ENCODE measurements at regions not wholly inside any gene's neighbourhood (a gene's known extent, or its start where the extent isn't known, plus 50 kb on each side); places are given as distances from the start of the nearest gene placed in this dataset.

- TF ChIP-seq, protein P1, sequence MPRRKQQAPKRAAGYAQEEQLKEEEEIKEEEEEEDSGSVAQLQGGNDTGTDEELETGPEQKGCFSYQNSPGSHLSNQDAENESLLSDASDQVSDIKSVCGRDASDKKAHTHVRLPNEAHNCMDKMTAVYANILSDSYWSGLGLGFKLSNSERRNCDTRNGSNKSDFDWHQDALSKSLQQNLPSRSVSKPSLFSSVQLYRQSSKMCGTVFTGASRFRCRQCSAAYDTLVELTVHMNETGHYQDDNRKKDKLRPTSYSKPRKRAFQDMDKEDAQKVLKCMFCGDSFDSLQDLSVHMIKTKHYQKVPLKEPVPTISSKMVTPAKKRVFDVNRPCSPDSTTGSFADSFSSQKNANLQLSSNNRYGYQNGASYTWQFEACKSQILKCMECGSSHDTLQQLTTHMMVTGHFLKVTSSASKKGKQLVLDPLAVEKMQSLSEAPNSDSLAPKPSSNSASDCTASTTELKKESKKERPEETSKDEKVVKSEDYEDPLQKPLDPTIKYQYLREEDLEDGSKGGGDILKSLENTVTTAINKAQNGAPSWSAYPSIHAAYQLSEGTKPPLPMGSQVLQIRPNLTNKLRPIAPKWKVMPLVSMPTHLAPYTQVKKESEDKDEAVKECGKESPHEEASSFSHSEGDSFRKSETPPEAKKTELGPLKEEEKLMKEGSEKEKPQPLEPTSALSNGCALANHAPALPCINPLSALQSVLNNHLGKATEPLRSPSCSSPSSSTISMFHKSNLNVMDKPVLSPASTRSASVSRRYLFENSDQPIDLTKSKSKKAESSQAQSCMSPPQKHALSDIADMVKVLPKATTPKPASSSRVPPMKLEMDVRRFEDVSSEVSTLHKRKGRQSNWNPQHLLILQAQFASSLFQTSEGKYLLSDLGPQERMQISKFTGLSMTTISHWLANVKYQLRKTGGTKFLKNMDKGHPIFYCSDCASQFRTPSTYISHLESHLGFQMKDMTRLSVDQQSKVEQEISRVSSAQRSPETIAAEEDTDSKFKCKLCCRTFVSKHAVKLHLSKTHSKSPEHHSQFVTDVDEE (CRISPR knock-in tag; IDR thresholded peaks at IDR 0.05): no peak
- TF ChIP-seq ZC3H10 (CRISPR knock-in tag; IDR thresholded peaks at IDR 0.05): no peak
- TF ChIP-seq ESRRG (CRISPR knock-in tag; IDR thresholded peaks at IDR 0.05): no peak
- no peak for TF ChIP-seq RARB (CRISPR knock-in tag; IDR thresholded peaks at IDR 0.05)
- no peak for TF ChIP-seq CREB5 (CRISPR knock-in tag; IDR thresholded peaks at IDR 0.05; ENCODE audit: low read depth)
These were observed 89.5 kb upstream of the RUNX3 start for GRCh38 chr1:25019337-25020172.
